ENCODE measurements at regions not wholly inside any gene's neighbourhood (a gene's known extent, or its start where the extent isn't known, plus 50 kb on each side); places are given as distances from the start of the nearest gene placed in this dataset.

DNA sequence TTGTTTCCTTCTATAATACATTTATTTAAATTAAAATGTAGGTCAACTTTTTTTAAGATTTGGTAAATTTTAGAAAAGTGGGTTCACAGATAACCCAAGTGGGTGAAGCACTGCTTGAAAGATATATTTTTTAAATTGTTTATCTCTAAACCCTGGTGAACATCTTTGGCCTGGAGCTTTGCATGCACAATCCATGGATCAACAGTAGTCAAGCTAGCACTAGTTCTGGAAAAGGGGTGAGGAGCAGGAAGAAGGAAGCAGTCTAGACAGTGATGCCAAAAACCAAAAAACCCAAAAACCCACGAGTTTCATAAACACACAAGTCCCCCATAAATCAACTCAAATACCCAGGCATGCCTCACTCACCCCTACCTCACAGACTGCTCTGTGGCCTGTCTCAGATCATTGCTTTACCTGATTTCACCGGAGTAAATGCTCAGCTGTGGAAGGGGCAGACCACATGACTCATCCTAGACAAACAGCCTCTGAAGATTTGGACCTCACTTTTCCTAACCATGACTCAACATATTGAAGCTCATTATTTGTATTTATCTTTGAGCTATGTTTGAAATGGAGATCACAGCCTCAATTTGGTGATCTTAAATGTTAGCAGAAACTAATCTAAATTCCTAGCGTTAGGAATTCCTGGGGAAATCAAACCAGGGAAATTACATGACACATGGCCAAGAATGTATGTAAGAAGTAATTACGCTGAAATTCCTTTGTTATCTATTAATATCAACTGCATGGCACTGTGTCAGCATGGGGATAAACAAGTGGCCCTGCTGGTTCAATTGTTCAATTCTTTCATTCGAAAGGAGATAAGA lies 149.6 kb downstream of the ZNF608 start (continued):
- TF ChIP-seq, protein P1, sequence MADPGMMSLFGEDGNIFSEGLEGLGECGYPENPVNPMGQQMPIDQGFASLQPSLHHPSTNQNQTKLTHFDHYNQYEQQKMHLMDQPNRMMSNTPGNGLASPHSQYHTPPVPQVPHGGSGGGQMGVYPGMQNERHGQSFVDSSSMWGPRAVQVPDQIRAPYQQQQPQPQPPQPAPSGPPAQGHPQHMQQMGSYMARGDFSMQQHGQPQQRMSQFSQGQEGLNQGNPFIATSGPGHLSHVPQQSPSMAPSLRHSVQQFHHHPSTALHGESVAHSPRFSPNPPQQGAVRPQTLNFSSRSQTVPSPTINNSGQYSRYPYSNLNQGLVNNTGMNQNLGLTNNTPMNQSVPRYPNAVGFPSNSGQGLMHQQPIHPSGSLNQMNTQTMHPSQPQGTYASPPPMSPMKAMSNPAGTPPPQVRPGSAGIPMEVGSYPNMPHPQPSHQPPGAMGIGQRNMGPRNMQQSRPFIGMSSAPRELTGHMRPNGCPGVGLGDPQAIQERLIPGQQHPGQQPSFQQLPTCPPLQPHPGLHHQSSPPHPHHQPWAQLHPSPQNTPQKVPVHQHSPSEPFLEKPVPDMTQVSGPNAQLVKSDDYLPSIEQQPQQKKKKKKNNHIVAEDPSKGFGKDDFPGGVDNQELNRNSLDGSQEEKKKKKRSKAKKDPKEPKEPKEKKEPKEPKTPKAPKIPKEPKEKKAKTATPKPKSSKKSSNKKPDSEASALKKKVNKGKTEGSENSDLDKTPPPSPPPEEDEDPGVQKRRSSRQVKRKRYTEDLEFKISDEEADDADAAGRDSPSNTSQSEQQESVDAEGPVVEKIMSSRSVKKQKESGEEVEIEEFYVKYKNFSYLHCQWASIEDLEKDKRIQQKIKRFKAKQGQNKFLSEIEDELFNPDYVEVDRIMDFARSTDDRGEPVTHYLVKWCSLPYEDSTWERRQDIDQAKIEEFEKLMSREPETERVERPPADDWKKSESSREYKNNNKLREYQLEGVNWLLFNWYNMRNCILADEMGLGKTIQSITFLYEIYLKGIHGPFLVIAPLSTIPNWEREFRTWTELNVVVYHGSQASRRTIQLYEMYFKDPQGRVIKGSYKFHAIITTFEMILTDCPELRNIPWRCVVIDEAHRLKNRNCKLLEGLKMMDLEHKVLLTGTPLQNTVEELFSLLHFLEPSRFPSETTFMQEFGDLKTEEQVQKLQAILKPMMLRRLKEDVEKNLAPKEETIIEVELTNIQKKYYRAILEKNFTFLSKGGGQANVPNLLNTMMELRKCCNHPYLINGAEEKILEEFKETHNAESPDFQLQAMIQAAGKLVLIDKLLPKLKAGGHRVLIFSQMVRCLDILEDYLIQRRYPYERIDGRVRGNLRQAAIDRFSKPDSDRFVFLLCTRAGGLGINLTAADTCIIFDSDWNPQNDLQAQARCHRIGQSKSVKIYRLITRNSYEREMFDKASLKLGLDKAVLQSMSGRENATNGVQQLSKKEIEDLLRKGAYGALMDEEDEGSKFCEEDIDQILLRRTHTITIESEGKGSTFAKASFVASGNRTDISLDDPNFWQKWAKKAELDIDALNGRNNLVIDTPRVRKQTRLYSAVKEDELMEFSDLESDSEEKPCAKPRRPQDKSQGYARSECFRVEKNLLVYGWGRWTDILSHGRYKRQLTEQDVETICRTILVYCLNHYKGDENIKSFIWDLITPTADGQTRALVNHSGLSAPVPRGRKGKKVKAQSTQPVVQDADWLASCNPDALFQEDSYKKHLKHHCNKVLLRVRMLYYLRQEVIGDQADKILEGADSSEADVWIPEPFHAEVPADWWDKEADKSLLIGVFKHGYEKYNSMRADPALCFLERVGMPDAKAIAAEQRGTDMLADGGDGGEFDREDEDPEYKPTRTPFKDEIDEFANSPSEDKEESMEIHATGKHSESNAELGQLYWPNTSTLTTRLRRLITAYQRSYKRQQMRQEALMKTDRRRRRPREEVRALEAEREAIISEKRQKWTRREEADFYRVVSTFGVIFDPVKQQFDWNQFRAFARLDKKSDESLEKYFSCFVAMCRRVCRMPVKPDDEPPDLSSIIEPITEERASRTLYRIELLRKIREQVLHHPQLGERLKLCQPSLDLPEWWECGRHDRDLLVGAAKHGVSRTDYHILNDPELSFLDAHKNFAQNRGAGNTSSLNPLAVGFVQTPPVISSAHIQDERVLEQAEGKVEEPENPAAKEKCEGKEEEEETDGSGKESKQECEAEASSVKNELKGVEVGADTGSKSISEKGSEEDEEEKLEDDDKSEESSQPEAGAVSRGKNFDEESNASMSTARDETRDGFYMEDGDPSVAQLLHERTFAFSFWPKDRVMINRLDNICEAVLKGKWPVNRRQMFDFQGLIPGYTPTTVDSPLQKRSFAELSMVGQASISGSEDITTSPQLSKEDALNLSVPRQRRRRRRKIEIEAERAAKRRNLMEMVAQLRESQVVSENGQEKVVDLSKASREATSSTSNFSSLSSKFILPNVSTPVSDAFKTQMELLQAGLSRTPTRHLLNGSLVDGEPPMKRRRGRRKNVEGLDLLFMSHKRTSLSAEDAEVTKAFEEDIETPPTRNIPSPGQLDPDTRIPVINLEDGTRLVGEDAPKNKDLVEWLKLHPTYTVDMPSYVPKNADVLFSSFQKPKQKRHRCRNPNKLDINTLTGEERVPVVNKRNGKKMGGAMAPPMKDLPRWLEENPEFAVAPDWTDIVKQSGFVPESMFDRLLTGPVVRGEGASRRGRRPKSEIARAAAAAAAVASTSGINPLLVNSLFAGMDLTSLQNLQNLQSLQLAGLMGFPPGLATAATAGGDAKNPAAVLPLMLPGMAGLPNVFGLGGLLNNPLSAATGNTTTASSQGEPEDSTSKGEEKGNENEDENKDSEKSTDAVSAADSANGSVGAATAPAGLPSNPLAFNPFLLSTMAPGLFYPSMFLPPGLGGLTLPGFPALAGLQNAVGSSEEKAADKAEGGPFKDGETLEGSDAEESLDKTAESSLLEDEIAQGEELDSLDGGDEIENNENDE (IDR thresholded peaks at IDR 0.05; ENCODE audit: insufficient replicate concordance, low read length), result peak; percentile 25
- TF ChIP-seq EZH2 (IDR thresholded peaks at IDR 0.05; ENCODE audit: low read depth, low read length, severe bottlenecking) (no peak), SIRT6 (IDR thresholded peaks at IDR 0.05; ENCODE audit: low read length) (no peak)

Data from H1 (cell line).